ENCODE measurements at regions not wholly inside any gene's neighbourhood (a gene's known extent, or its start where the extent isn't known, plus 50 kb on each side); places are given as distances from the start of the nearest gene placed in this dataset.

DNA sequence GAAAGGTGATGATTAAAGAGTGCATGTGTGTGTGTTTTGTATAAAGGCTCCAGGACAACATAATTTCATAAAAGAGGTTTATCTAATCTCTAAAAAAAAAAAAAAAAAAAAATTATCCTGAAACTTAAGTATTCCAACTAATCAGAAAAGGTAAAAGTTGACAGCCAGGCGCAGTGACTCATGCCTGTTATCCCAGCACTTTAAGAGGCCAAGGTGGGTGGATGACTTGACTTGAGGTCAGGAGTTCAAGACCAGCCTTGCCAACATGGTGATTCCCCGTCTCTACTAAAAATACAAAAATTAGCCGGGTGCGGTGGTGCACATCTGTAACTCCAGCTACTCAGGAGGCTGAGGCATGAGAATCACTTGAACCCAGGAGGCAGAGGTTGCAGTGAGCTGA is 632.7 kb upstream of the CHORDC1 start:
- H3K9me3 ChIP-seq = no peaks in the 10 kb centered on the region
- no peaks in the 10 kb centered on the region for H3K27me3 ChIP-seq
- H3K36me3 ChIP-seq = no peaks in the 10 kb centered on the region
- no peak for TF ChIP-seq POLR2AphosphoS5 (IDR thresholded peaks at IDR 0.05)
- TF ChIP-seq, protein P1, sequence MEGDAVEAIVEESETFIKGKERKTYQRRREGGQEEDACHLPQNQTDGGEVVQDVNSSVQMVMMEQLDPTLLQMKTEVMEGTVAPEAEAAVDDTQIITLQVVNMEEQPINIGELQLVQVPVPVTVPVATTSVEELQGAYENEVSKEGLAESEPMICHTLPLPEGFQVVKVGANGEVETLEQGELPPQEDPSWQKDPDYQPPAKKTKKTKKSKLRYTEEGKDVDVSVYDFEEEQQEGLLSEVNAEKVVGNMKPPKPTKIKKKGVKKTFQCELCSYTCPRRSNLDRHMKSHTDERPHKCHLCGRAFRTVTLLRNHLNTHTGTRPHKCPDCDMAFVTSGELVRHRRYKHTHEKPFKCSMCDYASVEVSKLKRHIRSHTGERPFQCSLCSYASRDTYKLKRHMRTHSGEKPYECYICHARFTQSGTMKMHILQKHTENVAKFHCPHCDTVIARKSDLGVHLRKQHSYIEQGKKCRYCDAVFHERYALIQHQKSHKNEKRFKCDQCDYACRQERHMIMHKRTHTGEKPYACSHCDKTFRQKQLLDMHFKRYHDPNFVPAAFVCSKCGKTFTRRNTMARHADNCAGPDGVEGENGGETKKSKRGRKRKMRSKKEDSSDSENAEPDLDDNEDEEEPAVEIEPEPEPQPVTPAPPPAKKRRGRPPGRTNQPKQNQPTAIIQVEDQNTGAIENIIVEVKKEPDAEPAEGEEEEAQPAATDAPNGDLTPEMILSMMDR (IDR thresholded peaks at IDR 0.05) = no peak
- TF ChIP-seq EP300 (IDR thresholded peaks at IDR 0.05) = no peak
- TF ChIP-seq POLR2A (IDR thresholded peaks at IDR 0.05) = no peak
- no peaks in the 10 kb centered on the region for H3K4me1 ChIP-seq
- H3K27ac ChIP-seq = no peak overlapping the region
- 78 to 88% methylated on average over 3 of the region's 4 CpGs for WGBS, 2 donors (ENCODE audit: low coverage in 1 of 2)
- no peak for ATAC-seq
- H3K4me3 ChIP-seq = no peak overlapping the region

DNA sequence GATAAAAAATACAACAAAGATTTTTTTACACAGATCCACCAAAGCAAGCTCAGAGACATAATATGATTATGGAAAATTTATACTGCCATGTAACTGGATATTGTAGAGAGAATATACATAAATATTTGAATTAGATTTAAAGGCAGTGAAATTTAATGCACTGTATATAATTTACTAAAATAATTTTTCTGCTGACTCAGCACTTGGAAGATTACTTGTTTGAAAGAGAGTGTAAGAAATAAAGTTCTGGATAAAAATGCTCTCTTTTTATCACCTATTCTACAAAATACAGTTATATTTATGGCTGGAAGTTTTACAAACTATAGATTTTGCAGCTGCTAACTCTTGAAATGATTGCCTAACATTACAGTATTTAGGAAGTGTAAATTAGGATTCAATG is 628.3 kb upstream of the CHORDC1 start:
- TF ChIP-seq EP300 (IDR thresholded peaks at IDR 0.05) (no peak), POLR2A (IDR thresholded peaks at IDR 0.05) (no peak), POLR2AphosphoS5 (IDR thresholded peaks at IDR 0.05) (no peak)
- TF ChIP-seq, protein P1 (IDR thresholded peaks at IDR 0.05) = no peak
- no peak for ATAC-seq
- Histone ChIP-seq H3K4me1 (no peaks in the 10 kb centered on the region), H3K27me3 (no peaks in the 10 kb centered on the region), H3K36me3 (no peaks in the 10 kb centered on the region), H3K9me3 (no peaks in the 10 kb centered on the region), H3K27ac (no peak overlapping the region), H3K4me3 (no peak overlapping the region)

DNA sequence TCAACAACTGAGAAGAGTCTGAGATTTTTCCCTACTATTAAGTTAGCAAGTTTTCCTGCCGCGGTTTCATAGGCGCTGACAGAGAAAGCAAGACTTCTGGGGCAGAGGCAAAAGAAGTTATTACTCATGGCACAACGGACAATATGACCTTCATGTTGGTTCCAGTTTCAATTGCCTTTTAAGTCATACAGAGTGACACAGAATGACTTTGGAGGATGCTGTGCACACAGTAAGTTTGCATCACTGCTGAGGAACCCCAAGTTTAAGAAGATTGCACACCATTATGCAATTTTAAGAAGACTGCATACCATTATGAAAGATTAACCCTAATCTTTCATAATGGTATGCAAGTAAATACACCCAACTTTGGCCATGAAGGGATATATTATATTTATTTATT is 626.5 kb upstream of the CHORDC1 start:
- no peak overlapping the region for H3K4me3 ChIP-seq
- TF ChIP-seq POLR2AphosphoS5 (IDR thresholded peaks at IDR 0.05) (no peak), EP300 (IDR thresholded peaks at IDR 0.05) (no peak), POLR2A (IDR thresholded peaks at IDR 0.05) (no peak)
- TF ChIP-seq, protein P1 (IDR thresholded peaks at IDR 0.05) = no peak
- no peak for ATAC-seq
- no peaks in the 10 kb centered on the region for H3K4me1 ChIP-seq
- 97 to 98% methylated on average over 4 of the region's 4 CpGs for WGBS, 2 donors (ENCODE audit: low coverage in 1 of 2)
- no peaks in the 10 kb centered on the region for H3K27me3 ChIP-seq
- no peaks in the 10 kb centered on the region for H3K36me3 ChIP-seq
- H3K9me3 ChIP-seq = no peaks in the 10 kb centered on the region
- H3K27ac ChIP-seq = no peak overlapping the region

DNA sequence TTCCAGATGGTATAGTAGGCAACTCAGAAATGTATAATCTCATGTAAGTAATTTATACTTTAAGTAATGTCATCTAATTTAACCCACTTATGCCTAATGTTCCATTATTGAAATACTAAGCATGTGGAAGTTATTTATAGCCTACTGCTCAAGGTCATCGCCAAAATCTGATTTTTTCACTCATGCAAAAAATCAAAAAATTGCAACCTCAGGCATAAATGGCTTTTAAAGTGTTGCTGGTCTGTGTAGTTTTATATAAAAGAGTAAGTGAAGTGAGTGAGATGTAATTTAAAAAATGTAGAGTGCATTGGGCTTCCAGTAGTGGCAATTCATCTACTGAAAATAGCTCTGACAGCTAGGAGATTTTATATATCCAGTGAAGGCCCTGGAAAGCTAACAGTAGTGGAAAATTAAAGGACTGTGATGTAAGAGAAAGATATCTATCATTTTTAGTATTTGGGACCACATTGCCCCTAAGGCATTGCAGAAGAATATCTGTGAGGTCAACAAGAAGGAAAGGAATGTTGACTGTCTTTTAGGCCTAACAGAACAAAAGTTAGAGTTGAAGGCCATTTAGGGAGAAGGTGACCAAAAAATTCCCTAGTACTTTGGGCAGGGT is 624.5 kb upstream of the CHORDC1 start:
- Histone ChIP-seq H3K27ac (no peak overlapping the region), H3K4me3 (no peak overlapping the region), H3K27me3 (no peaks in the 10 kb centered on the region), H3K36me3 (no peaks in the 10 kb centered on the region), H3K4me1 (no peaks in the 10 kb centered on the region), H3K9me3 (no peaks in the 10 kb centered on the region)
- TF ChIP-seq POLR2A (IDR thresholded peaks at IDR 0.05) (no peak), POLR2AphosphoS5 (IDR thresholded peaks at IDR 0.05) (no peak), EP300 (IDR thresholded peaks at IDR 0.05) (no peak)
- TF ChIP-seq, protein P1 (IDR thresholded peaks at IDR 0.05) = no peak
- WGBS, 2 donors (ENCODE audit: low coverage in 1 of 2) = 71 to 100% methylated on average over 1 of the region's 1 CpG
- ATAC-seq = no peak

DNA sequence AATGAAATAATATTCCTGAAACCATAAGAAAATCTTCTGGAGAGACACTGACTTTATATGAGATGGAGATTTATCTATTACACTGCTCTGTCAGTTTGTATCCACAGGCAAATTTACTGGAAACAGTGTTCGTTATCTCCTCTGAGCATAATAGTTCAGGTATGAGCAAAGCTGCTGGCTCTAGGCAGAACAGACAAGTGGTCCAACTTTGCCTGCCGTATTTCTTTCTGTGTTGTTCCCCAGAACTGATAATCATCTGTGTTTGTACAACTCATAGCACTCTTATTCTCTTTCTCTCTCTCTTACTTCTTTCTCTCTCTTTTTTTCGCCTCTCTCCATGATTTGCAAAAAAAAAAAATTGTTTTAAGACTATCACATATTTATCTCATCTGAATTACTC is 623.8 kb upstream of the CHORDC1 start:
- Histone ChIP-seq H3K9me3 (no peaks in the 10 kb centered on the region), H3K4me1 (no peaks in the 10 kb centered on the region), H3K4me3 (no peak overlapping the region), H3K36me3 (no peaks in the 10 kb centered on the region), H3K27ac (no peak overlapping the region), H3K27me3 (no peaks in the 10 kb centered on the region)
- WGBS, 2 donors (ENCODE audit: low coverage in 1 of 2) = 50 to 68% methylated on average over 3 of the region's 3 CpGs
- TF ChIP-seq, protein P1 (IDR thresholded peaks at IDR 0.05) = no peak
- no peak for TF ChIP-seq POLR2AphosphoS5 (IDR thresholded peaks at IDR 0.05)
- no peak for TF ChIP-seq EP300 (IDR thresholded peaks at IDR 0.05)
- no peak for TF ChIP-seq POLR2A (IDR thresholded peaks at IDR 0.05)
- ATAC-seq = no peak
